PC-9 (cell line): ENCODE measurements at regions not wholly inside any gene's neighbourhood (a gene's known extent, or its start where the extent isn't known, plus 50 kb on each side); places are given as distances from the start of the nearest gene placed in this dataset.

Experiments
- BruUV-seq: library from RNA; stranded (reverse); fragments of 400-500 nt; replicated peaks from 2 replicates; lab custom pipeline; 2021; lab: Mats Ljungman, UMichigan
- CTCF ChIA-PET: fragments of 300-600 bp; sonication (Branson Sonifier 250); formaldehyde crosslinking; loops from one replicate; lab custom pipeline; 2022; ENCODE audit warnings: antibody characterized with exemption; lab: Charles Lee
- POLR2A ChIA-PET: fragments of 300-600 bp; sonication (Branson Sonifier 250); formaldehyde crosslinking; loops from one replicate; lab custom pipeline; 2022; ENCODE audit warnings: antibody characterized with exemption; ENCODE audit not compliant: unreplicated experiment; lab: Charles Lee
- DNase-seq, 2 experiments: peaks; one replicate each; pipeline versions ENCODE4 v3.0.0 to v3.0.0-alpha.2; 2015 to 2022; ENCODE audit warnings: mixed read lengths in 1 of 2
- H2AFZ ChIP-seq: fragments of 200-600 bp; sonication (generic); 2 replicates; pipeline ENCODE4 v1.8.1; 2017; ENCODE audit warnings: antibody characterized with exemption
- H3F3A ChIP-seq: fragments of 200-600 bp; sonication (generic); 2 replicates; pipeline ENCODE4 v1.8.1; 2017; ENCODE audit warnings: antibody characterized with exemption, mild to moderate bottlenecking, low read depth; ENCODE audit not compliant: insufficient read depth
- H3K27ac ChIP-seq: fragments of 200-600 bp; sonication (generic); 2 replicates; pipeline ENCODE4 v1.6.1; 2016; ENCODE audit warnings: mixed run types
- H3K27me3 ChIP-seq: fragments of 200-600 bp; sonication (generic); 2 replicates; pipeline ENCODE4 v1.6.1; 2016; ENCODE audit warnings: low read depth, mixed run types; ENCODE audit not compliant: insufficient read depth
- H3K36me3 ChIP-seq: fragments of 200-600 bp; sonication (generic); 2 replicates; pipeline ENCODE4 v1.6.1; 2016; ENCODE audit warnings: low read depth, mixed run types
- H3K4me1 ChIP-seq: fragments of 200-600 bp; sonication (generic); replicated peaks from 2 replicates; pipeline ENCODE4 v1.6.1; 2016; ENCODE audit warnings: mixed run types; ENCODE audit not compliant: insufficient read depth
- H3K4me2 ChIP-seq: fragments of 200-600 bp; sonication (generic); 2 replicates; pipeline ENCODE4 v1.6.1; 2017; ENCODE audit warnings: mixed run types
- H3K4me3 ChIP-seq: fragments of 200-600 bp; sonication (generic); 2 replicates; pipeline ENCODE4 v1.6.1; 2016; ENCODE audit warnings: mixed run types
- H3K79me2 ChIP-seq: fragments of 200-600 bp; sonication (generic); 2 replicates; pipeline ENCODE4 v1.6.1; 2017; ENCODE audit warnings: low read depth, mixed run types
- H3K9me2 ChIP-seq: fragments of 200-600 bp; sonication (generic); 2 replicates; pipeline ENCODE4 v1.8.1; 2017; ENCODE audit warnings: mild to moderate bottlenecking; ENCODE audit not compliant: insufficient read depth
- H3K9me3 ChIP-seq: fragments of 200-600 bp; sonication (generic); 2 replicates; pipeline ENCODE4 v1.8.1; 2016; ENCODE audit warnings: low read depth; ENCODE audit not compliant: insufficient read depth
- H4K20me1 ChIP-seq: fragments of 200-600 bp; sonication (generic); 2 replicates; pipeline ENCODE4 v1.8.1; 2017; ENCODE audit not compliant: insufficient read depth
- CTCF ChIP-seq: fragments of 200-600 bp; sonication (generic); conservative IDR thresholded peaks from 2 replicates; pipeline ENCODE4 v1.6.1; 2017; ENCODE audit warnings: mixed run types, antibody characterized with exemption, mild to moderate bottlenecking, moderate library complexity
- EZH2 ChIP-seq: fragments of 200-600 bp; sonication (generic); IDR thresholded peaks from 2 replicates; pipeline ENCODE4 v1.8.0; 2017; ENCODE audit warnings: antibody characterized with exemption, low read depth
- intact Hi-C: fragments of 100-400 bp; cut with micrococcal nuclease; formaldehyde crosslinking; loops from one replicate; pipeline ENCODE4 v1.10.0; 2022; ENCODE audit not compliant: unreplicated experiment

GRCh38 chr18:23397907-23398306 is 55.2 kb upstream of the RIOK3 start:
- Histone ChIP-seq H3K27ac (no peak overlapping the region), H3K4me1 (peaks cover 28% of the 10 kb centered on the region), H3K27me3 (no peaks in the 10 kb centered on the region), H3K9me2 (no peaks in the 10 kb centered on the region), H3K4me3 (no peak overlapping the region), H3K36me3 (no peaks in the 10 kb centered on the region), H3K79me2 (no peaks in the 10 kb centered on the region), H3K9me3 (no peaks in the 10 kb centered on the region), H3F3A (peaks cover 17% of the 10 kb centered on the region; the same call in 1 of the 2 replicates), H3K4me2 (no peak overlapping the region), H2AFZ (no peak overlapping the region), H4K20me1 (no peaks in the 10 kb centered on the region)
- intact Hi-C loops: no loop called here
- CTCF ChIA-PET: no interaction called here
- TF ChIP-seq CTCF (no peak), EZH2 (no peak)
- no TSS peak for BruUV-seq
- no peak for DNase-seq
- POLR2A ChIA-PET: no interaction called here

- Histone ChIP-seq H3K27me3 (no peaks in the 10 kb centered on the region), H3K4me1 (peaks cover 32% of the 10 kb centered on the region), H3K36me3 (no peaks in the 10 kb centered on the region), H3K4me2 (no peak overlapping the region), H3K79me2 (no peaks in the 10 kb centered on the region), H4K20me1 (no peaks in the 10 kb centered on the region), H3K4me3 (no peak overlapping the region), H2AFZ (no peak overlapping the region), H3F3A (peaks cover 17% of the 10 kb centered on the region; the same call in 1 of the 2 replicates), H3K9me2 (no peaks in the 10 kb centered on the region), H3K27ac (no peak overlapping the region), H3K9me3 (no peaks in the 10 kb centered on the region)
- TF ChIP-seq CTCF: no peak
- TF ChIP-seq EZH2: no peak
- ChIA-PET POLR2A (no interaction called here), CTCF (no interaction called here)
- no TSS peak for BruUV-seq
- no peak for DNase-seq
- intact Hi-C loops: no loop called here
Measured at GRCh38 chr18:23398401-23398800, 54.7 kb upstream of the RIOK3 start.

GRCh38 chr18:23399067-23399466 is 54.0 kb upstream of the RIOK3 start:
- Histone ChIP-seq H3K9me2 (no peaks in the 10 kb centered on the region), H3K4me2 (no peak overlapping the region), H3K9me3 (no peaks in the 10 kb centered on the region), H3K36me3 (no peaks in the 10 kb centered on the region), H2AFZ (no peak overlapping the region), H3K4me1 (peaks cover 32% of the 10 kb centered on the region), H3K79me2 (no peaks in the 10 kb centered on the region), H4K20me1 (no peaks in the 10 kb centered on the region), H3K27me3 (no peaks in the 10 kb centered on the region), H3K4me3 (no peak overlapping the region), H3K27ac (no peak overlapping the region), H3F3A (peaks cover 17% of the 10 kb centered on the region; the same call in 1 of the 2 replicates)
- POLR2A ChIA-PET: no interaction called here
- TF ChIP-seq CTCF (no peak), EZH2 (no peak)
- no peak for DNase-seq
- BruUV-seq: no TSS peak
- intact Hi-C loops: no loop called here
- CTCF ChIA-PET: no interaction called here
